ENCODE measurements at regions not wholly inside any gene's neighbourhood (a gene's known extent, or its start where the extent isn't known, plus 50 kb on each side); places are given as distances from the start of the nearest gene placed in this dataset.

- H2BK120ac ChIP-seq (replicated peaks; ENCODE audit: low read depth, low read length) = no peak overlapping the region
- H2BK12ac ChIP-seq (ENCODE audit: low read depth, low read length) = no peak overlapping the region
- H3K14ac ChIP-seq (ENCODE audit: insufficient read length) = no peak overlapping the region
- no peaks in the 10 kb centered on the region for H3K23me2 ChIP-seq (ENCODE audit: low read depth, low read length)
- H4K5ac ChIP-seq (ENCODE audit: insufficient read length, low read depth, low read length) = no peak overlapping the region
- no peak overlapping the region for H3K27ac ChIP-seq (ENCODE audit: low read depth, low read length)
- H3K18ac ChIP-seq (ENCODE audit: extremely low read depth, low read length) = no peak overlapping the region
- no peak overlapping the region for H3K56ac ChIP-seq (replicated peaks; ENCODE audit: insufficient read length, low read depth, low read length)
- no peaks in the 10 kb centered on the region for H3K79me1 ChIP-seq (ENCODE audit: low read depth, low read length)
- no peaks in the 10 kb centered on the region for H3K4me1 ChIP-seq (replicated peaks in 1 of 4; ENCODE audit: control insufficient read depth in 3 of 4, insufficient read depth in 4 of 4, low read length in 3 of 4)
- H2AFZ ChIP-seq (ENCODE audit: low read length) = no peak overlapping the region
- peaks cover 71 to 76% of the 10 kb centered on the region in 2 experiments for H3K9me3 ChIP-seq (ENCODE audit: insufficient read depth in 2 of 2, low read depth in 1 of 2, low read length in 1 of 2)
- no peak overlapping the region for H4K8ac ChIP-seq (ENCODE audit: extremely low read depth, insufficient read depth, low read length)
- no peak overlapping the region for H3K4me3 ChIP-seq (ENCODE audit: extremely low read depth in 1 of 4, insufficient read depth in 2 of 4, low read depth in 3 of 4, low read length in 4 of 4)
- no peak overlapping the region for H3K9ac ChIP-seq (replicated peaks in 1 of 4; ENCODE audit: extremely low read depth in 1 of 4, low read depth in 3 of 4, low read length in 3 of 4)
- H4K91ac ChIP-seq (replicated peaks; ENCODE audit: insufficient read length, low read length) = no peak overlapping the region
- no peak for FAIRE-seq
- H2BK20ac ChIP-seq (ENCODE audit: low read length) = no peak overlapping the region
- no peak overlapping the region for H2BK15ac ChIP-seq (ENCODE audit: low read length)
- no peak overlapping the region for H2BK5ac ChIP-seq (ENCODE audit: low read depth, low read length)
- POLR2A ChIA-PET (ENCODE audit: partially characterized antibody) = no interaction called here
- H3K23ac ChIP-seq (ENCODE audit: insufficient read length) = no peak overlapping the region
- H3K4me2 ChIP-seq (ENCODE audit: insufficient read depth in 1 of 2, low read depth in 2 of 2, low read length in 2 of 2) = no peak overlapping the region
- no peaks in the 10 kb centered on the region for H4K20me1 ChIP-seq (replicated peaks in 1 of 2; ENCODE audit: control insufficient read depth in 1 of 2, insufficient read depth in 2 of 2, low read length in 2 of 2)
- no peak for DNase-seq (ENCODE audit: low read depth in 1 of 2, low spot score in 2 of 2)
- H3K4ac ChIP-seq (replicated peaks; ENCODE audit: insufficient read length, low read depth, low read length) = no peak overlapping the region
- CTCF ChIA-PET (ENCODE audit: partially characterized antibody) = no interaction called here
- 81% methylated on average over 3 of the region's 3 CpGs; no CpG with 5 or more reads in 1 of the 2 experiments for WGBS, 2 experiments (ENCODE audit: extremely low coverage in 1 of 2, insufficient coverage in 1 of 2, insufficient read length in 1 of 2, insufficient replicate concordance in 2 of 2, low coverage in 1 of 2, low lambda C conversion rate in 2 of 2, missing lambda C conversion rate in 1 of 2)
- H3K79me2 ChIP-seq (ENCODE audit: control insufficient read depth in 1 of 2, insufficient read depth in 2 of 2, low read length in 2 of 2) = no peaks in the 10 kb centered on the region
- H2AK5ac ChIP-seq (ENCODE audit: low read depth, low read length) = no peak overlapping the region
- no peaks in the 10 kb centered on the region for H3K36me3 ChIP-seq (ENCODE audit: control insufficient read depth in 2 of 4, insufficient read depth in 4 of 4, low read length in 3 of 4)
- no peaks in the 10 kb centered on the region for H3K27me3 ChIP-seq (replicated peaks in 1 of 4; ENCODE audit: control insufficient read depth in 3 of 4, extremely low read depth in 1 of 4, insufficient read depth in 3 of 4, low read length in 3 of 4)
- TF ChIP-seq RXRA (IDR thresholded peaks at IDR 0.05; ENCODE audit: insufficient read depth, low read depth, low read length) = no peak
- no peak for TF ChIP-seq MAFK (IDR thresholded peaks at IDR 0.05; ENCODE audit: low read depth, low read length)
- TF ChIP-seq BCL11A (IDR thresholded peaks at IDR 0.05; ENCODE audit: low read depth in 2 of 2, low read length in 2 of 2) = no peak
- no peak for TF ChIP-seq JUND (IDR thresholded peaks at IDR 0.05; ENCODE audit: low read length)
- TF ChIP-seq CREB1 (IDR thresholded peaks at IDR 0.05) = no peak
- TF ChIP-seq, protein P1, sequence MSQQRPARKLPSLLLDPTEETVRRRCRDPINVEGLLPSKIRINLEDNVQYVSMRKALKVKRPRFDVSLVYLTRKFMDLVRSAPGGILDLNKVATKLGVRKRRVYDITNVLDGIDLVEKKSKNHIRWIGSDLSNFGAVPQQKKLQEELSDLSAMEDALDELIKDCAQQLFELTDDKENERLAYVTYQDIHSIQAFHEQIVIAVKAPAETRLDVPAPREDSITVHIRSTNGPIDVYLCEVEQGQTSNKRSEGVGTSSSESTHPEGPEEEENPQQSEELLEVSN (IDR thresholded peaks at IDR 0.05) = no peak
- no peak for TF ChIP-seq EGR1 (IDR thresholded peaks at IDR 0.05; ENCODE audit: borderline replicate concordance, low read depth, low read length)
- TF ChIP-seq RAD21 (IDR thresholded peaks at IDR 0.05 in 1 of 2, conservative IDR thresholded peaks at IDR 0.05 in 1 of 2; ENCODE audit: low read depth in 2 of 2, low read length in 2 of 2) = no peak
- no peak for TF ChIP-seq SP4 (IDR thresholded peaks at IDR 0.05; ENCODE audit: low read length)
- no peak for TF ChIP-seq HDAC6 (IDR thresholded peaks at IDR 0.05; ENCODE audit: low read depth, low read length)
- no peak for TF ChIP-seq KDM4A (IDR thresholded peaks at IDR 0.05; ENCODE audit: low read depth, low read length, severe bottlenecking)
- no peak for TF ChIP-seq SP2 (IDR thresholded peaks at IDR 0.05; ENCODE audit: low read length)
- TF ChIP-seq FOSL1 (IDR thresholded peaks at IDR 0.05; ENCODE audit: insufficient read depth, low read depth, low read length) = no peak
- no peak for TF ChIP-seq CHD1 (IDR thresholded peaks at IDR 0.05; ENCODE audit: low read depth, low read length)
These were observed 534.0 kb downstream of the TMEM121 start for GRCh38 chr14:106060276-106060975.

All from H1 (cell line).